ENCODE measurements at regions not wholly inside any gene's neighbourhood (a gene's known extent, or its start where the extent isn't known, plus 50 kb on each side); places are given as distances from the start of the nearest gene placed in this dataset.

- Histone ChIP-seq H2AFZ (ENCODE audit: low read length) (no peak overlapping the region), H3K9ac (ENCODE audit: low read length) (no peak overlapping the region), H3K4me1 (ENCODE audit: low read length) (no peaks in the 10 kb centered on the region), H3F3A (ENCODE audit: insufficient read depth, low read length) (no peaks in the 10 kb centered on the region), H3K9me2 (replicated peaks; ENCODE audit: insufficient read depth, low read length) (no peaks in the 10 kb centered on the region), H3K4me2 (ENCODE audit: low read depth, low read length) (no peak overlapping the region), H3K9me3 (replicated peaks; ENCODE audit: insufficient read depth, low read length) (no peaks in the 10 kb centered on the region), H3K4me3 (ENCODE audit: low read length) (no peak overlapping the region), H3K27ac (ENCODE audit: low read length) (no peak overlapping the region), H3K27me3 (replicated peaks; ENCODE audit: insufficient read depth, low read length) (no peaks in the 10 kb centered on the region), H3K36me3 (replicated peaks; ENCODE audit: insufficient read depth, low read length) (no peaks in the 10 kb centered on the region), H4K20me1 (ENCODE audit: insufficient read depth, low read length) (no peaks in the 10 kb centered on the region), H3K79me2 (ENCODE audit: low read length) (no peaks in the 10 kb centered on the region)
- no peak for TF ChIP-seq CTCF (IDR thresholded peaks at IDR 0.05; ENCODE audit: low read length)
- no peak for DNase-seq
These were observed 539.6 kb downstream of the LRRC70 start for GRCh38 chr5:63118221-63118620.

- Histone ChIP-seq H3K36me3 (replicated peaks; ENCODE audit: insufficient read depth, low read length) (no peaks in the 10 kb centered on the region), H3F3A (ENCODE audit: insufficient read depth, low read length) (no peaks in the 10 kb centered on the region), H3K79me2 (ENCODE audit: low read length) (no peaks in the 10 kb centered on the region), H4K20me1 (ENCODE audit: insufficient read depth, low read length) (no peaks in the 10 kb centered on the region), H3K9me2 (replicated peaks; ENCODE audit: insufficient read depth, low read length) (no peaks in the 10 kb centered on the region), H2AFZ (ENCODE audit: low read length) (no peak overlapping the region), H3K4me3 (ENCODE audit: low read length) (no peak overlapping the region), H3K4me2 (ENCODE audit: low read depth, low read length) (no peak overlapping the region), H3K27ac (ENCODE audit: low read length) (no peak overlapping the region), H3K4me1 (ENCODE audit: low read length) (no peaks in the 10 kb centered on the region), H3K9ac (ENCODE audit: low read length) (no peak overlapping the region), H3K27me3 (replicated peaks; ENCODE audit: insufficient read depth, low read length) (no peaks in the 10 kb centered on the region), H3K9me3 (replicated peaks; ENCODE audit: insufficient read depth, low read length) (no peaks in the 10 kb centered on the region)
- no peak for DNase-seq
- no peak for TF ChIP-seq EZH2 (optimal IDR thresholded peaks at IDR 0.05; ENCODE audit: low read depth, low read length)
- no peak for TF ChIP-seq CTCF (IDR thresholded peaks at IDR 0.05; ENCODE audit: low read length)
These were observed 533.3 kb downstream of the LRRC70 start for GRCh38 chr5:63111891-63112290.

- H3K36me3 ChIP-seq (replicated peaks; ENCODE audit: insufficient read depth, low read length): no peaks in the 10 kb centered on the region
- TF ChIP-seq CTCF (IDR thresholded peaks at IDR 0.05; ENCODE audit: low read length) (no peak), EZH2 (optimal IDR thresholded peaks at IDR 0.05; ENCODE audit: low read depth, low read length) (no peak), EZH2phosphoT487 (IDR thresholded peaks at IDR 0.05; ENCODE audit: low read length) (no peak)
- no peaks in the 10 kb centered on the region for H3K79me2 ChIP-seq (ENCODE audit: low read length)
- no peak overlapping the region for H3K27ac ChIP-seq (ENCODE audit: low read length)
- no peaks in the 10 kb centered on the region for H3K9me3 ChIP-seq (replicated peaks; ENCODE audit: insufficient read depth, low read length)
- H3K4me2 ChIP-seq (ENCODE audit: low read depth, low read length): no peak overlapping the region
- H2AFZ ChIP-seq (ENCODE audit: low read length): no peak overlapping the region
- no peak overlapping the region for H3K9ac ChIP-seq (ENCODE audit: low read length)
- H3K27me3 ChIP-seq (replicated peaks; ENCODE audit: insufficient read depth, low read length): no peaks in the 10 kb centered on the region
- no peaks in the 10 kb centered on the region; the same call in 1 of the 2 replicates for H3K9me2 ChIP-seq (replicated peaks; ENCODE audit: insufficient read depth, low read length)
- H3K4me1 ChIP-seq (ENCODE audit: low read length): no peaks in the 10 kb centered on the region
- H4K20me1 ChIP-seq (ENCODE audit: insufficient read depth, low read length): no peaks in the 10 kb centered on the region
- no peaks in the 10 kb centered on the region for H3F3A ChIP-seq (ENCODE audit: insufficient read depth, low read length)
- no peak for DNase-seq
- H3K4me3 ChIP-seq (ENCODE audit: low read length): no peak overlapping the region
These were observed 523.3 kb downstream of the LRRC70 start for GRCh38 chr5:63101870-63102269.

GRCh38 chr5:63097286-63097685 lies 518.7 kb downstream of the LRRC70 start:
- DNase-seq: no peak
- H3F3A ChIP-seq (ENCODE audit: insufficient read depth, low read length): no peaks in the 10 kb centered on the region
- H3K9ac ChIP-seq (ENCODE audit: low read length): no peak overlapping the region
- no peaks in the 10 kb centered on the region for H3K27me3 ChIP-seq (replicated peaks; ENCODE audit: insufficient read depth, low read length)
- H3K9me3 ChIP-seq (replicated peaks; ENCODE audit: insufficient read depth, low read length): no peaks in the 10 kb centered on the region
- H3K4me1 ChIP-seq (ENCODE audit: low read length): no peaks in the 10 kb centered on the region
- no peak overlapping the region for H3K4me2 ChIP-seq (ENCODE audit: low read depth, low read length)
- H4K20me1 ChIP-seq (ENCODE audit: insufficient read depth, low read length): no peaks in the 10 kb centered on the region
- no peaks in the 10 kb centered on the region; the same call in 1 of the 2 replicates for H3K9me2 ChIP-seq (replicated peaks; ENCODE audit: insufficient read depth, low read length)
- H3K36me3 ChIP-seq (replicated peaks; ENCODE audit: insufficient read depth, low read length): no peaks in the 10 kb centered on the region
- no peaks in the 10 kb centered on the region for H3K79me2 ChIP-seq (ENCODE audit: low read length)
- no peak overlapping the region for H2AFZ ChIP-seq (ENCODE audit: low read length)
- no peak overlapping the region for H3K4me3 ChIP-seq (ENCODE audit: low read length)
- TF ChIP-seq CTCF (IDR thresholded peaks at IDR 0.05; ENCODE audit: low read length): no peak
- TF ChIP-seq EZH2 (optimal IDR thresholded peaks at IDR 0.05; ENCODE audit: low read depth, low read length): no peak
- no peak for TF ChIP-seq EZH2phosphoT487 (IDR thresholded peaks at IDR 0.05; ENCODE audit: low read length)
- no peak overlapping the region for H3K27ac ChIP-seq (ENCODE audit: low read length)
